GM20000 (cell line): ENCODE measurements at regions not wholly inside any gene's neighbourhood (a gene's known extent, or its start where the extent isn't known, plus 50 kb on each side); places are given as distances from the start of the nearest gene placed in this dataset.

Experiments
- DNase-seq: peaks from one replicate; pipeline ENCODE4 v3.0.0; 2012; ENCODE audit warnings: low spot score
- TF ChIP-seq, protein P1 (sequence below): IDR thresholded peaks from 2 replicates; pipeline ENCODE4 v1.5.1; 2012; ENCODE audit warnings: mild to moderate bottlenecking, control low read depth; ENCODE audit errors: extremely low read depth, missing control alignments

DNA sequence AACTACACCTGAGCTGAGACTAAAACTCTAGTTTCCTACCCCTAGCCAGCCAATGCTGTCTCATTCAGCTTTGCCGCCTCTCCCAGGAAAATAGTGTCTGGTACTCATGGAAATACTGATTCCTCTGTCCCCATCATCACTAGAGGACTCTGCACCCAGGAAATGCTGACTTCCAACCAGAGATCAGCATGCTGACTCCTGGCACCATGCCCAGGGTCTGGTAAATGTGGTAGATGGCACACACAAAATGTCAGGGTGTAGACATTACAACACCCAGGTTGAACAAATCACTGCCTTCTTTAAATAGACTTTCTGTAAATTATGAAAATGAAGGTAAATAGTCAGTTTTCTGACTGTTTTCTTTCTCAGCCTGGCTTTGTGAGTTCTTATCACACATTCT, 307.3 kb upstream of the CHAC2 start:
- no peak for DNase-seq
- TF ChIP-seq, protein P1, sequence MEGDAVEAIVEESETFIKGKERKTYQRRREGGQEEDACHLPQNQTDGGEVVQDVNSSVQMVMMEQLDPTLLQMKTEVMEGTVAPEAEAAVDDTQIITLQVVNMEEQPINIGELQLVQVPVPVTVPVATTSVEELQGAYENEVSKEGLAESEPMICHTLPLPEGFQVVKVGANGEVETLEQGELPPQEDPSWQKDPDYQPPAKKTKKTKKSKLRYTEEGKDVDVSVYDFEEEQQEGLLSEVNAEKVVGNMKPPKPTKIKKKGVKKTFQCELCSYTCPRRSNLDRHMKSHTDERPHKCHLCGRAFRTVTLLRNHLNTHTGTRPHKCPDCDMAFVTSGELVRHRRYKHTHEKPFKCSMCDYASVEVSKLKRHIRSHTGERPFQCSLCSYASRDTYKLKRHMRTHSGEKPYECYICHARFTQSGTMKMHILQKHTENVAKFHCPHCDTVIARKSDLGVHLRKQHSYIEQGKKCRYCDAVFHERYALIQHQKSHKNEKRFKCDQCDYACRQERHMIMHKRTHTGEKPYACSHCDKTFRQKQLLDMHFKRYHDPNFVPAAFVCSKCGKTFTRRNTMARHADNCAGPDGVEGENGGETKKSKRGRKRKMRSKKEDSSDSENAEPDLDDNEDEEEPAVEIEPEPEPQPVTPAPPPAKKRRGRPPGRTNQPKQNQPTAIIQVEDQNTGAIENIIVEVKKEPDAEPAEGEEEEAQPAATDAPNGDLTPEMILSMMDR, result no peak

DNA sequence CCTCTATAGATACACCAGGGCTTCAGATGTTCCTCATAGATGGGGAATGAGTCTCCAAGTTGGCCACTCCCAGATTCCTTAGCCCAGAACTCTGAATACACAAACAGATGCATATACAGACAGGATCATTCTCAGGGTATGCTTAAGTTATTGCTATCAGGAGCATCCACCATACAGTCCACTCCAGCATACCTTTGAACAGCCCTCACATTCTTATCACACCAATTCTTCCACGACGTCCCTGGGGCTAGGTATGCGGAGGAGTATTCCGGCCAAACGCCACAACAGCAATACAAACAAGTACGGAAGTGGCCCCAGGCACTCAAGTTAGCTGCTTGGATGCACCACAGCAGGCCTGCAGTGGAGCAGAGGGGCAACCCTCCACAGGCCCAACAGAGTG, 312.5 kb upstream of the CHAC2 start:
- DNase-seq, result no peak
- TF ChIP-seq, protein P1, result no peak

DNA sequence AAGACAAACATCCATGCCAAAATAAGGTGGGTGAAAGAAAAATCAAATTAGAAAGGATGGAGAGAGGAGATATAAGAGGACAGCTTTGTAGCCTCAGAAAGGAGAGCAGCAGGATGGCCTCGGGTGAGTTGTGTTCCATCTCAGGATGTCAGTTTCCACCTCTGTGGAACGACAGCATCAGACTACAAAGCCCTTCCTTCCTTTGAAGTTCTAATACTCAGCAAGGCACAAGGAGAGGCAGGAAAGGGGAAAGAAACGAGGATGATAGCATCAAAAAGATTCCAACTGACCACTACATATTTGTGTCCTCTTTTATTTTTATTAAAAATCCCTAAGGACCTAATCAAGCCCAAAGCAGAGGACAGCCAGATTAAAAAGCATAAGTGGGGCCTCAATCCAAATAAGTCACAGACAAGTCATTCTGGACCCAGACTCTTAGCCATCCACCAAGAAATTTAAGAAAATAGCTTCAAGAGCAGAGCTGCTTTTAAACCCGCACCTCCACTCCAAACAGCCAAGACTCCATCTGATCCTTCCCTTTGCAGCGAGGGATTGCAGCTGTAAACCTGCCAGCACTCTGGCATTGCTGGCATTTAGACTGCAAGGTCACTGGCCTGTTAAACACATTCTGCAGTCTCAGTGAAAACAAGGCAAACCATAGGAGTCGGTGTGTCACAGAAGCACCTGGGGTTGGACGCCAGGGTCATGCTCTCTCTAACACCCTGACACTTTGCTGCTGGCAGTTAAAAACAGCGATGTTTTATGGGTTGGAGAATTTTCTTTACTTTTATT, 314.5 kb upstream of the CHAC2 start:
- TF ChIP-seq, protein P1, result no peak
- no peak for DNase-seq

DNA sequence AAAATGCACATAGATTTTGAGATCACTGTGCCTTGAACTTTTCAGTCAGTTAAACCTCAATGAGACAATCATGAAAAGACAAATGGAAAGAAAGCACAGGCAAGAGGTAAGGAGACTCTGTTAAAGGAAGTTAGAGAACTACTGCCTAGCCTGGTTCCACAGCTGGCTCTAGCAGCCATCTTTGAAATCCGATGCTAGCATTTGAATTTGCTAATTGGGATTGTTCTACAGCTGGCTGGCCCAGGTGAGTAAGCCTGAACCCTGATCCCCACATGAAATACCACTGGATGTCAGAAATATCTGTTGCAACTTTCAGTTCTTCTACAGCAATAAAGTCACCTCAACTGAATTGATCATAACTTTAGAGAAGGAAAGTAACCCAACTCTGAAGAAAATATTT, 315.2 kb upstream of the CHAC2 start:
- TF ChIP-seq, protein P1, result no peak
- no peak for DNase-seq

DNA sequence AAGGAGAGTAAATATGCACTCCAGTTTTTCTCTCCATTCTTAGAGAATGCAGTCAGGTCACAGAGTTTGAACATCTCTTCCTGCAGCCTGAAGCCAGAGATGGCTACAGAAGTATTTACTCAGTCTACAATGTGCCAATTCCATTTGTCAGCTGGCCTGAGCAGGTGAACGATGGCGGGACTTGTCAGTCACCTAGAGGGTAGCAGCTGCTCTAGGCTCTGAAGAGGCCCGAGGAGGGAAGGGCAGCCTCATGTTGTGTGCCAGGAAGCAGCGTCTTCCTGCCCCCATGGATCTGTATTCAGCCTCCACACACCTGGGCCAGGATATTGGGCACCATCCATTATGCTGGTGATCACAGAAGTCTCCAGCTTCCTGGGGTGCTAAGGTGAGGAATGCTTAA, 316.7 kb upstream of the CHAC2 start:
- TF ChIP-seq, protein P1, result no peak
- no peak for DNase-seq

DNA sequence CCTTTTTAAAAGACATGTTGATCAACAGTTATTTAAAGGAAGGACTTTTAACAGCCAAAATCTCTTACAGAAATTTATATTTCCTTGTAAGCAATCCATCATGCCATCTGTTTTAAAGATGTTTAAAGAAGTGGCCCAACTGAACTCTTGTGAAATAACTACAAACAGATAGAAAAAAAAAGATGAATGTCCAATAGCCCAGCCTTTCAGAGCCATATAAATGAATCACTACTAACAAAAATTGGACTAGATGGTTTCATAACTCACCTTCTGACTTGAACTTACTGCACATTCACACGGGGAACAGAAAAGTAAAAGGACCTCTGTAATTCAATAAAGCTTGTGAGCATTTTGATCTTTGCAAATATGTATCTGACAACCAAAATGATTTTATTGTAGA, 319.0 kb upstream of the CHAC2 start:
- TF ChIP-seq, protein P1, result no peak
- DNase-seq, result no peak

DNA sequence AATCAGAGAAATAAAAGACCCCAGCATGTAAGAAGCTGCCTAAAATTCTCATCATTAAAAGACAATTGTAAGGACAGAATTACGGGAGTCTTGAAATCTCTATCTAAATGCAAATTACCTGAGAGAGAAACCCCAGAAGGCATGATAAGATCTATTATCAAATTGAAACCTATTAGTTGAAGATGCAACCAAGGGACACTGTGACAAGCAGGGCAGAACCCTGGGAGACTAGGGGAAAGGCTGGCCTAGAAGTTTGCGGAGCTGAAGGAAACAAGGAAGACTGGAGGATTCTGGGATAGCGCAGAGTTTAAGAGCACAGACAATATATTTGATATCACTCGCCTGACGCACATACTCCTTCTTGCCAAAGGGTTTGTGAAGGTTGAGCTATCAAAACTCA, 319.5 kb upstream of the CHAC2 start:
- DNase-seq, result no peak
- TF ChIP-seq, protein P1, result no peak
